H1 (cell line): ENCODE measurements at regions not wholly inside any gene's neighbourhood (a gene's known extent, or its start where the extent isn't known, plus 50 kb on each side); places are given as distances from the start of the nearest gene placed in this dataset.

Experiments
- CTCF ChIA-PET: fragments of 300-600 bp; sonication (Branson Sonifier 250); formaldehyde crosslinking; loops from one replicate; lab custom pipeline; 2021; ENCODE audit not compliant: partially characterized antibody; lab: Charles Lee
- POLR2A ChIA-PET: fragments of 300-600 bp; sonication (Branson Sonifier 250); formaldehyde crosslinking; loops from one replicate; lab custom pipeline; 2021; ENCODE audit warnings: inconsistent platforms; ENCODE audit not compliant: partially characterized antibody; lab: Charles Lee
- DNase-seq, 2 experiments: peaks; one replicate each; pipeline versions ENCODE4 v3.0.0 to v3.0.0-alpha.2; 2010 to 2022; ENCODE audit warnings: low spot score in 2 of 2, low read depth in 1 of 2, mixed read lengths in 1 of 2
- FAIRE-seq: peaks from 2 replicates; lab custom pipeline; 2011; peaks lifted over from hg19 to GRCh38; lab: Jason Lieb, UNC
- H2AFZ ChIP-seq: 2 replicates; pipeline ENCODE4 v1.8.1; 2012; ENCODE audit warnings: low read length, inconsistent platforms
- H2AK5ac ChIP-seq: 2 replicates; pipeline ENCODE4 v1.6.1; 2013; ENCODE audit warnings: low read depth, low read length
- H2BK120ac ChIP-seq: replicated peaks from 2 replicates; pipeline ENCODE3; 2013; ENCODE audit warnings: low read depth, low read length, inconsistent platforms
- H2BK12ac ChIP-seq: 2 replicates; pipeline ENCODE4 v1.6.1; 2013; ENCODE audit warnings: low read depth, low read length
- H2BK15ac ChIP-seq: 2 replicates; pipeline ENCODE4 v1.6.1; 2013; ENCODE audit warnings: low read length
- H2BK20ac ChIP-seq: 2 replicates; pipeline ENCODE4 v1.6.1; 2013; ENCODE audit warnings: low read length
- H2BK5ac ChIP-seq: 2 replicates; pipeline ENCODE4 v1.6.1; 2013; ENCODE audit warnings: low read depth, low read length
- H3K14ac ChIP-seq: 2 replicates; pipeline ENCODE4 v1.6.1; 2013; ENCODE audit warnings: inconsistent platforms; ENCODE audit not compliant: insufficient read length
- H3K18ac ChIP-seq: 2 replicates; pipeline ENCODE4 v1.6.1; 2013; ENCODE audit warnings: low read length; ENCODE audit errors: extremely low read depth
- H3K23ac ChIP-seq: 2 replicates; pipeline ENCODE4 v1.6.1; 2013; ENCODE audit warnings: inconsistent platforms; ENCODE audit not compliant: insufficient read length
- H3K23me2 ChIP-seq: 2 replicates; pipeline ENCODE4 v1.6.1; 2013; ENCODE audit warnings: low read depth, low read length
- H3K27ac ChIP-seq: 2 replicates; pipeline ENCODE4 v1.6.1; 2011; ENCODE audit warnings: low read depth, low read length, inconsistent platforms
- H3K27me3 ChIP-seq, 4 experiments: replicated peaks in 1 of 4; 1 replicate in 1 of 4; 2 replicates in 3 of 4; pipeline versions ENCODE4 v1.6.1 to v1.8.1; 2011 to 2013; ENCODE audit warnings: low read length in 3 of 4, mild to moderate bottlenecking in 3 of 4, inconsistent platforms in 2 of 4, mixed read lengths in 2 of 4, moderate library complexity in 1 of 4; ENCODE audit not compliant: control insufficient read depth in 3 of 4, insufficient read depth in 3 of 4; ENCODE audit errors: extremely low read depth in 1 of 4
- H3K36me3 ChIP-seq, 4 experiments: 2 replicates each; pipeline versions ENCODE4 v1.6.1 to v1.8.1; 2011 to 2013; ENCODE audit warnings: mild to moderate bottlenecking in 4 of 4, low read length in 3 of 4, moderate library complexity in 2 of 4, control low read depth in 1 of 4, inconsistent platforms in 1 of 4; ENCODE audit not compliant: insufficient read depth in 4 of 4, control insufficient read depth in 2 of 4
- H3K4ac ChIP-seq: replicated peaks from 2 replicates; pipeline ENCODE3; 2013; ENCODE audit warnings: low read length, low read depth, mixed read lengths, inconsistent platforms; ENCODE audit not compliant: insufficient read length
- H3K4me1 ChIP-seq, 4 experiments: replicated peaks in 1 of 4; 1 replicate in 1 of 4; 2 replicates in 3 of 4; pipeline versions ENCODE4 v1.6.1 to v1.8.1; 2011 to 2013; ENCODE audit warnings: low read length in 3 of 4, inconsistent platforms in 2 of 4, mixed read lengths in 1 of 4; ENCODE audit not compliant: insufficient read depth in 4 of 4, control insufficient read depth in 3 of 4
- H3K4me2 ChIP-seq, 2 experiments: 2 replicates each; pipeline versions ENCODE4 v1.6.1 to v1.8.1; 2011 to 2013; ENCODE audit warnings: low read depth in 2 of 2, low read length in 2 of 2, control low read depth in 1 of 2, inconsistent platforms in 1 of 2, mild to moderate bottlenecking in 1 of 2; ENCODE audit not compliant: insufficient read depth in 1 of 2
- H3K4me3 ChIP-seq, 4 experiments: fragments of 200-600, 300-600 bp in 1 of 4; sonication (generic), shearing (Covaris generic), sonication (Bioruptor Twin) in 1 of 4; 2 replicates each; pipeline versions ENCODE4 v1.5.1 to v1.8.1; 2011 to 2016; ENCODE audit warnings: low read length in 4 of 4, low read depth in 3 of 4, control low read depth in 2 of 4, inconsistent platforms in 2 of 4, mild to moderate bottlenecking in 2 of 4, mixed read lengths in 1 of 4, moderate library complexity in 1 of 4; ENCODE audit not compliant: insufficient read depth in 2 of 4; ENCODE audit errors: extremely low read depth in 1 of 4
- H3K56ac ChIP-seq: replicated peaks from 2 replicates; pipeline ENCODE3; 2013; ENCODE audit warnings: low read depth, mild to moderate bottlenecking, mixed read lengths, low read length, inconsistent platforms; ENCODE audit not compliant: insufficient read length
- H3K79me1 ChIP-seq: 2 replicates; pipeline ENCODE4 v1.6.1; 2013; ENCODE audit warnings: low read depth, low read length, control low read depth
- H3K79me2 ChIP-seq, 2 experiments: 2 replicates each; pipeline versions ENCODE4 v1.6.1 to v1.8.1; 2012 to 2013; ENCODE audit warnings: low read length in 2 of 2, mild to moderate bottlenecking in 2 of 2, inconsistent platforms in 1 of 2; ENCODE audit not compliant: insufficient read depth in 2 of 2, control insufficient read depth in 1 of 2
- H3K9ac ChIP-seq, 4 experiments: replicated peaks in 1 of 4; 1 replicate in 1 of 4; 2 replicates in 3 of 4; pipeline versions ENCODE4 v1.6.1 to v1.8.1; 2011 to 2013; ENCODE audit warnings: low read depth in 3 of 4, low read length in 3 of 4, control low read depth in 2 of 4, mild to moderate bottlenecking in 2 of 4, moderate library complexity in 2 of 4, inconsistent platforms in 1 of 4; ENCODE audit errors: extremely low read depth in 1 of 4
- H3K9me3 ChIP-seq, 2 experiments: 2 replicates each; pipeline versions ENCODE4 v1.6.1 to v1.8.1; 2012 to 2013; ENCODE audit warnings: mild to moderate bottlenecking in 2 of 2, moderate library complexity in 2 of 2, control low read depth in 1 of 2, inconsistent platforms in 1 of 2, low read depth in 1 of 2, low read length in 1 of 2, mixed read lengths in 1 of 2; ENCODE audit not compliant: insufficient read depth in 2 of 2
- H4K20me1 ChIP-seq, 2 experiments: replicated peaks in 1 of 2; 2 replicates each; pipeline versions ENCODE3 to v1.8.1; 2011 to 2013; ENCODE audit warnings: inconsistent platforms in 2 of 2, low read length in 2 of 2, mild to moderate bottlenecking in 1 of 2; ENCODE audit not compliant: insufficient read depth in 2 of 2, control insufficient read depth in 1 of 2
- H4K5ac ChIP-seq: 2 replicates; pipeline ENCODE4 v1.6.1; 2013; ENCODE audit warnings: low read length, low read depth, mixed read lengths, inconsistent platforms; ENCODE audit not compliant: insufficient read length
- H4K8ac ChIP-seq: 2 replicates; pipeline ENCODE4 v1.8.0; 2013; ENCODE audit warnings: mild to moderate bottlenecking, moderate library complexity, low read length, inconsistent platforms; ENCODE audit not compliant: insufficient read depth; ENCODE audit errors: extremely low read depth
- H4K91ac ChIP-seq: replicated peaks from 2 replicates; pipeline ENCODE3; 2013; ENCODE audit warnings: low read length, mixed read lengths, inconsistent platforms; ENCODE audit not compliant: insufficient read length
- HDAC2 ChIP-seq, 2 experiments: fragments of 300-600 bp in 1 of 2; sonication (generic) in 1 of 2; IDR thresholded peaks; 2 replicates each; pipeline ENCODE4 v1.6.1; 2011 to 2012; ENCODE audit warnings: low read depth in 2 of 2, low read length in 2 of 2, mild to moderate bottlenecking in 2 of 2, moderate library complexity in 2 of 2, borderline replicate concordance in 1 of 2, inconsistent platforms in 1 of 2
- KDM4A ChIP-seq: IDR thresholded peaks from one replicate; pipeline ENCODE4 v1.7.1; 2012; ENCODE audit warnings: low read depth, mild to moderate bottlenecking, moderate library complexity, low read length, inconsistent platforms; ENCODE audit not compliant: severe bottlenecking
- MAFK ChIP-seq: IDR thresholded peaks from 2 replicates; pipeline ENCODE4 v1.6.1; 2012; ENCODE audit warnings: low read depth, mild to moderate bottlenecking, improper control_type of control experiment, low read length
- POLR2AphosphoS5 ChIP-seq: IDR thresholded peaks from 2 replicates; pipeline ENCODE4 v1.6.1; 2011; ENCODE audit warnings: low read depth, low read length
- SP2 ChIP-seq: IDR thresholded peaks from 2 replicates; pipeline ENCODE4 v1.6.1; 2012; ENCODE audit warnings: mild to moderate bottlenecking, low read length, inconsistent platforms
- SRF ChIP-seq: IDR thresholded peaks from 2 replicates; pipeline ENCODE4 v1.6.1; 2011; ENCODE audit warnings: mild to moderate bottlenecking, low read depth, low read length, moderate library complexity
- TAF7 ChIP-seq: optimal IDR thresholded peaks from 2 replicates; pipeline ENCODE3; 2011; ENCODE audit warnings: low read depth, mild to moderate bottlenecking, inconsistent platforms, low read length, moderate library complexity, borderline replicate concordance
- WGBS, 2 experiments: shearing (Covaris generic) in 1 of 2; methylation state at CpG; one replicate each; pipeline versions ENCODE4 v1.1.6 to v1.1.7; 2013 to 2015; ENCODE audit warnings: low lambda C conversion rate in 2 of 2, mixed read lengths in 2 of 2, inconsistent platforms in 1 of 2, low coverage in 1 of 2, missing lambda C conversion rate in 1 of 2; ENCODE audit not compliant: insufficient replicate concordance in 2 of 2, insufficient coverage in 1 of 2, insufficient read length in 1 of 2; ENCODE audit errors: extremely low coverage in 1 of 2, missing lambda C conversion rate in 1 of 2; 5-methylcytosine and 5-hydroxymethylcytosine counted together
- TF ChIP-seq, protein P1 (sequence below): IDR thresholded peaks from 2 replicates; pipeline ENCODE4 v1.6.1; 2011; ENCODE audit warnings: low read depth, mild to moderate bottlenecking, low read length; ENCODE audit not compliant: insufficient read depth

DNA sequence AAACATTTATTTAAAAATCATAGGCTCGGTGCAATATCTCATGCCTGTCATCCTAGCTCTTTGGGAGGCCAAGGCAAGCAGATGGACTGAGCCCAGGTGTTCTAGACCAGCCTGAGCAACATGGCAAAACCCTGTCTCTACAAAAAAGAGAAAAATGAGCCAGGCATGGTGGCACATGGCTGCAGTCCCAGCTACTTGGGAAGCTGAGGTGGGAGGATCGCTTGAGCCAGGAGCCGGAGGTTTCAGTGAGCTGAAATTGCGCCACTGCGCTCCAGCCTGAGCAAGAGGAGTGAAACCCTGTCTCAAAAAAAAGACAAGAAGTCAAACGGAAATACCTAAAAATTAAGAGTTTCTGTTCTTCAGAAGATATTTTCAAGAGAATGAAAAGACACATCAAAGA lies 122.3 kb downstream of the RSL24D1 start:
- H3K27me3 ChIP-seq: no peaks in the 10 kb centered on the region
- H3K79me2 ChIP-seq: no peaks in the 10 kb centered on the region
- no peak overlapping the region for H3K14ac ChIP-seq
- H4K20me1 ChIP-seq: no peaks in the 10 kb centered on the region
- H3K4me2 ChIP-seq: no peak overlapping the region
- POLR2A ChIA-PET: no interaction called here
- CTCF ChIA-PET: interaction anchor here (0.6 kb wide), 1 partner anchor 293 kb away, joined by 3 read pairs; no protein-coding TSS in a partner anchor
- H4K5ac ChIP-seq: no peak overlapping the region
- peaks cover 12 to 16% of the 10 kb centered on the region in 2 experiments; a peak in 3 of 4 replicates for H3K9me3 ChIP-seq
- no peak overlapping the region for H3K23ac ChIP-seq
- no peak overlapping the region for H2BK20ac ChIP-seq
- no peak overlapping the region for H2AFZ ChIP-seq
- no peak overlapping the region for H3K18ac ChIP-seq
- no peaks in the 10 kb centered on the region for H3K79me1 ChIP-seq
- H3K36me3 ChIP-seq: no peaks in the 10 kb centered on the region
- H2BK12ac ChIP-seq: no peak overlapping the region
- H3K9ac ChIP-seq: no peak overlapping the region
- H3K56ac ChIP-seq: no peak overlapping the region
- H3K4ac ChIP-seq: no peak overlapping the region
- 89% methylated on average over 6 of the region's 6 CpGs; no CpG with 5 or more reads in 1 of the 2 experiments for WGBS, 2 experiments
- H4K91ac ChIP-seq: no peak overlapping the region
- no peak overlapping the region for H2BK120ac ChIP-seq
- no peaks in the 10 kb centered on the region for H3K4me1 ChIP-seq
- TF ChIP-seq TAF7 (no peak), MAFK (no peak), SRF (no peak), SP2 (no peak), POLR2AphosphoS5 (no peak), KDM4A (no peak), HDAC2 (IDR thresholded peaks at IDR 0.05; ENCODE audit: borderline replicate concordance in 1 of 2, low read depth in 2 of 2, low read length in 2 of 2) (no peak)
- TF ChIP-seq, protein P1, sequence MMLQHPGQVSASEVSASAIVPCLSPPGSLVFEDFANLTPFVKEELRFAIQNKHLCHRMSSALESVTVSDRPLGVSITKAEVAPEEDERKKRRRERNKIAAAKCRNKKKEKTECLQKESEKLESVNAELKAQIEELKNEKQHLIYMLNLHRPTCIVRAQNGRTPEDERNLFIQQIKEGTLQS: no peak
- no peak overlapping the region for H3K4me3 ChIP-seq
- H3K23me2 ChIP-seq: no peaks in the 10 kb centered on the region
- H2BK15ac ChIP-seq: no peak overlapping the region
- no peak for FAIRE-seq
- H2AK5ac ChIP-seq: no peak overlapping the region
- H4K8ac ChIP-seq: no peak overlapping the region
- H3K27ac ChIP-seq: no peak overlapping the region
- DNase-seq: no peak
- no peak overlapping the region for H2BK5ac ChIP-seq
